ENCODE measurements at regions not wholly inside any gene's neighbourhood (a gene's known extent, or its start where the extent isn't known, plus 50 kb on each side); places are given as distances from the start of the nearest gene placed in this dataset.

- no peak for TF ChIP-seq EZH2 (IDR thresholded peaks at IDR 0.05; ENCODE audit: insufficient read depth, poor library complexity, severe bottlenecking)
- no peak for TF ChIP-seq EZH2phosphoT487 (IDR thresholded peaks at IDR 0.05; ENCODE audit: insufficient read depth, low read depth)
Measured at GRCh38 chr6:37765182-37765775, 54.2 kb upstream of the ZFAND3 start.

All from GM23248 (cell line).